A673 (cell line): ENCODE measurements at regions not wholly inside any gene's neighbourhood (a gene's known extent, or its start where the extent isn't known, plus 50 kb on each side); places are given as distances from the start of the nearest gene placed in this dataset.

Experiments
- BruUV-seq: library from RNA; stranded (reverse); fragments of 400-500 nt; replicated peaks from 2 replicates; lab custom pipeline; 2021; lab: Mats Ljungman, UMichigan
- CTCF ChIA-PET: fragments of 300-600 bp; sonication (Branson Sonifier 250); formaldehyde crosslinking; loops from one replicate; lab custom pipeline; 2022; ENCODE audit warnings: antibody characterized with exemption; lab: Charles Lee
- POLR2A ChIA-PET: fragments of 300-600 bp; sonication (Branson Sonifier 250); formaldehyde crosslinking; loops from one replicate; lab custom pipeline; 2022; ENCODE audit warnings: antibody characterized with exemption; ENCODE audit not compliant: low non-redundant PET; lab: Charles Lee
- DNase-seq: peaks from one replicate; pipeline ENCODE4 v3.0.0-alpha.2; 2015; ENCODE audit warnings: low spot score
- H3K27ac ChIP-seq: fragments of 200-600 bp; sonication (generic); 2 replicates; pipeline ENCODE4 v1.5.1; 2016; ENCODE audit warnings: mixed run types, low read depth, mild to moderate bottlenecking, mixed read lengths, antibody characterized with exemption, low read length; ENCODE audit not compliant: poor library complexity, severe bottlenecking
- H3K27me3 ChIP-seq: fragments of 200-600 bp; sonication (generic); replicated peaks from 2 replicates; pipeline ENCODE4 v1.6.1; 2017; ENCODE audit warnings: mixed run types, low read depth, mild to moderate bottlenecking, mixed read lengths, antibody characterized with exemption, low read length; ENCODE audit not compliant: insufficient read depth, poor library complexity
- H3K36me3 ChIP-seq: fragments of 200-600 bp; sonication (generic); 2 replicates; pipeline ENCODE4 v1.6.1; 2016; ENCODE audit warnings: mixed run types, mild to moderate bottlenecking, mixed read lengths, antibody characterized with exemption, low read length; ENCODE audit not compliant: insufficient read depth, poor library complexity, severe bottlenecking
- H3K4me1 ChIP-seq: fragments of 200-600 bp; sonication (generic); 2 replicates; pipeline ENCODE4 v1.6.1; 2017; ENCODE audit warnings: mixed run types, mild to moderate bottlenecking, mixed read lengths, antibody characterized with exemption, low read length; ENCODE audit not compliant: insufficient read depth, poor library complexity, severe bottlenecking
- H3K4me3 ChIP-seq: fragments of 200-600 bp; sonication (generic); 2 replicates; pipeline ENCODE4 v1.5.1; 2016; ENCODE audit warnings: low read depth, mixed run types, mild to moderate bottlenecking, mixed read lengths, low read length; ENCODE audit not compliant: poor library complexity, severe bottlenecking
- H3K9me3 ChIP-seq: fragments of 200-600 bp; sonication (generic); 2 replicates; pipeline ENCODE4 v1.6.1; 2016; ENCODE audit warnings: mixed run types, low read depth, mild to moderate bottlenecking, mixed read lengths, antibody characterized with exemption, low read length; ENCODE audit not compliant: poor library complexity, severe bottlenecking
- CTCF ChIP-seq: fragments of 300-800, 200-600 bp; sonication (generic); conservative IDR thresholded peaks from 2 replicates; pipeline ENCODE4 v1.5.1; 2017; ENCODE audit warnings: low read depth, mild to moderate bottlenecking, antibody characterized with exemption, low read length, moderate library complexity, mixed read lengths
- EZH2 ChIP-seq: fragments of 200-600 bp; sonication (generic); IDR thresholded peaks from 2 replicates; pipeline ENCODE4 v1.6.1; 2017; ENCODE audit warnings: borderline replicate concordance, low read depth, mild to moderate bottlenecking, mixed read lengths, antibody characterized with exemption, low read length; ENCODE audit not compliant: poor library complexity, severe bottlenecking
- intact Hi-C: fragments of 100-400 bp; cut with micrococcal nuclease; formaldehyde crosslinking; loops from one replicate; pipeline ENCODE4 v1.10.0; 2022; ENCODE audit not compliant: unreplicated experiment

- no peak overlapping the region for H3K27ac ChIP-seq
- no peak for TF ChIP-seq EZH2
- TF ChIP-seq CTCF: no peak
- no peaks in the 10 kb centered on the region for H3K9me3 ChIP-seq
- no peaks in the 10 kb centered on the region for H3K4me1 ChIP-seq
- ChIA-PET POLR2A (no interaction called here), CTCF (no interaction called here)
- no peak for DNase-seq
- intact Hi-C loops: no loop called here
- H3K36me3 ChIP-seq: no peaks in the 10 kb centered on the region
- H3K4me3 ChIP-seq: no peak overlapping the region
- no peaks in the 10 kb centered on the region for H3K27me3 ChIP-seq
- BruUV-seq: no TSS peak
These were observed 68.3 kb upstream of the SHISA3 start for GRCh38 chr4:42328978-42329377.

DNA sequence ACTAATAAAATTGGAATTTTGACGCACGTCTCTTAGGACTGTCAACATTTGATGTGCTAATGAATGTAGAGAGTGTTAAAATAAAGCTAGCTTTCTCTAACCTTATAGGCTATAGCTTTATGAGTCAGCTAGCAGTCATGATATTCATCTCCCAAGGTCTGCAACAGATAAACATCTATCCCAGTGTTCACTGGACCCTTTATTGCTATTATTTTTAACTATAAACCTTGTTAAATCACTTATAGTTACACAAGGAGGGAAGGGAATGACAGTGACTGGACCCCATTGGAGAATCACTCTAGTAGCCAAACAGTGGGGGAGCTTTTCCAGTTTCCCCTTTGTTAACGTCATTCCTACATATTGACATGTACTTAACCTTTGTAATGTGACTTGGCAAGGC is 67.9 kb upstream of the SHISA3 start:
- ChIA-PET POLR2A (no interaction called here), CTCF (no interaction called here)
- intact Hi-C loops: no loop called here

GRCh38 chr4:42330002-42330592 is 67.2 kb upstream of the SHISA3 start:
- no TSS peak for BruUV-seq

More for the DNA sequence above, 67.9 kb upstream of the SHISA3 start:
- no peak overlapping the region for H3K27ac ChIP-seq
- H3K27me3 ChIP-seq: no peaks in the 10 kb centered on the region
- H3K4me3 ChIP-seq: no peak overlapping the region
- TF ChIP-seq EZH2: no peak
- TF ChIP-seq CTCF: no peak
- H3K36me3 ChIP-seq: no peaks in the 10 kb centered on the region
- BruUV-seq: no TSS peak
- no peaks in the 10 kb centered on the region for H3K4me1 ChIP-seq
- no peaks in the 10 kb centered on the region for H3K9me3 ChIP-seq
- no peak for DNase-seq

More at GRCh38 chr4:42330002-42330592, 67.2 kb upstream of the SHISA3 start:
- no peak for TF ChIP-seq CTCF
- TF ChIP-seq EZH2: no peak
- intact Hi-C loops: no loop called here
- Histone ChIP-seq H3K9me3 (no peaks in the 10 kb centered on the region), H3K36me3 (no peaks in the 10 kb centered on the region), H3K27me3 (no peaks in the 10 kb centered on the region), H3K27ac (no peak overlapping the region), H3K4me1 (no peaks in the 10 kb centered on the region), H3K4me3 (no peak overlapping the region)
- no peak for DNase-seq
- ChIA-PET POLR2A (no interaction called here), CTCF (no interaction called here)
